ENCODE measurements at regions not wholly inside any gene's neighbourhood (a gene's known extent, or its start where the extent isn't known, plus 50 kb on each side); places are given as distances from the start of the nearest gene placed in this dataset.

DNA sequence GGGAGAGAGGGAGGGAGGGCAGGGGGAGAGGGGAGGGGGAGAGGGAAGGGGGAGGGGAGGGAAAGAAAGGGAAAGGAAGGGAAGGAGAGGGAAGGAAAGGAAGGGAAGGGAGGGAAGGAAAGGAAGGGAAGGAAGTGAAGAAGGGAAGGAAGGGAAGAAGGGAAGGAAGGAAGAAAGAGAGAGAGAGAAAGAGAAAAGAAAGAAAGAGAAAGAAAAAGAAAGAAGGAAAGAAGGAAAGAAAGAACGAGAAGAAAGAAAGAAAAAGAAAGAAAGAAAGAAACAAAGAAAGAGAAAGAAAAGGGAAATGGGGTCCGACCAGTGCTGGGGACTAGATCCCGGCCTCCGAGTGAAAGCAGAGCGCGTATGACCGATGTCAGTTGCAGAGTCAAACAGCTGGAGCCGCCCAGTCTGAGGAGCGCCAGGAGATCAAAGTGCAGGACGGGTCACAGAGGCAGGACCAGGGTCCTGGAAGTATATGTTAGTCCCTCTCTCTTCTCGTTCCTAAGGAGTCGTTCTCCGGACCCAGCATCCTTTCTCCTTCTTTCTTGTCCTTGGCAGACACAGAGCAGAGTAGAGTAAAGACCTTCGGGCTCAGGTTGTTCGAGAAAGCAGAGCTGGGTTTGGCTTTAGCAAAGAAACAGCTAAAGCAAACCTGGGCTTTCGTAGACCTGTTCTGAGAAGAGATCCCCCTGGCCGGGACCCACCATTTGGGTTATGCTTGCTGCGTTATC is 305.4 kb upstream of the MSX2 start:
- TF ChIP-seq POLR2A (IDR thresholded peaks at IDR 0.05; ENCODE audit: low read length): no peak
- TF ChIP-seq GATA1 (IDR thresholded peaks at IDR 0.05; ENCODE audit: low read depth, low read length): no peak

Measured in erythroblast (primary cell).